ENCODE measurements at regions not wholly inside any gene's neighbourhood (a gene's known extent, or its start where the extent isn't known, plus 50 kb on each side); places are given as distances from the start of the nearest gene placed in this dataset.

DNA sequence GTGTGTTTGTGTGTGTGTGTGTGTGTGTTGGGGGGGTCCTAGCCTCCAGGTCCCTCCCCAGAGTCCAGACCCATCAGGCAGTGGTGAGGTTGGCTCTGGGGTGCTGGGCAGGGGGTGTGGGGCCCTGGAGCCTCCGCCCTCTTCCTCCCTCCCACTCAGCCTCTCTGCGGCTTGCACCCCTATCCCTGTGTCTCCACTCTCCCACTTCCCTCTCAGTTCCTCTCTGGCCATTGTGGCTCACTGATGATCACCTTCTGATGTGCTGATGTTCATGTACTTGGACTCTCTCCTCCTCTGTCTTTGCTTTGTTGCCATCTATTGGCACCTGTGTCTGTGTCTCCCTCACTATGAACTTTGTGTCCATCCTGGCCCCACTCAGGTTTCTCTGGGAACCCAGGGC, 298.7 kb downstream of the ZEB1 start:
- no peak overlapping the region for H3K4me2 ChIP-seq (ENCODE audit: low read length)
- no peak overlapping the region for H3K4me3 ChIP-seq (ENCODE audit: low read length)
- H3K27ac ChIP-seq (ENCODE audit: low read length), result no peak overlapping the region
- no peak overlapping the region for H3K9ac ChIP-seq (ENCODE audit: low read length)
- ChIA-PET CTCF (no interaction called here), POLR2A (ENCODE audit: unreplicated experiment) (no interaction called here)
- no peaks in the 10 kb centered on the region for H3K36me3 ChIP-seq (ENCODE audit: low read depth, low read length)
- DNase-seq (no peak), ATAC-seq (no peak)
- no peaks in the 10 kb centered on the region for H3F3A ChIP-seq (ENCODE audit: low read length, unreplicated experiment)
- H3K27me3 ChIP-seq (ENCODE audit: low read length), result no peaks in the 10 kb centered on the region
- H3K4me1 ChIP-seq (ENCODE audit: insufficient read depth, low read length), result no peaks in the 10 kb centered on the region
- intact Hi-C loops (cut with micrococcal nuclease), result no loop called here
- no peaks in the 10 kb centered on the region for H4K20me1 ChIP-seq (ENCODE audit: low read length)
- no peak for TF ChIP-seq EZH2 (IDR thresholded peaks at IDR 0.05; ENCODE audit: low read length, unreplicated experiment)
- BruUV-seq (replicated peaks), result no TSS peak
- H2AFZ ChIP-seq (ENCODE audit: low read length), result no peak overlapping the region
- H3K9me3 ChIP-seq (ENCODE audit: low read length), result no peaks in the 10 kb centered on the region
- no peaks in the 10 kb centered on the region for H3K79me2 ChIP-seq (ENCODE audit: low read length)
- no peaks in the 10 kb centered on the region for H3K9me2 ChIP-seq (replicated peaks; ENCODE audit: low read length)

DNA sequence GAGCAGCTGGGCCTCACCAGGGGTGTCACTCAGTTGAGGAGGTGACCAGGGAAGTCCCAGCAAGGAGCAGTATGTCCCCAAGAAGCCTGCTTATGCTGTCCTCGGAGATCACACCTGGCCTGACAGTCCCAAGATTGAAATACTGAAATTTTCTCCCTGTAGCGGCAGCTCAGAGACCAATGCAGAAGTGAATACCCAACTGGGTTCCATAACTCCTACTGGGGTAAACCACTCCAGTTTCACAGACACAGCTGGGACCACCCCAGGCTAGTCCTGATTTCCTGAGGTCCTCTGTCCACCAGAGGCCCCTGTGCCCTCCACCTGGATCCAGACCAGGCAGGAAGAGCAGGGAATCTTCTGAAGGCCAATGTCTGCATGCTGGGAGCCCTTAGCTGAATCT, 298.1 kb downstream of the ZEB1 start:
- Histone ChIP-seq H3K27me3 (ENCODE audit: low read length) (no peaks in the 10 kb centered on the region), H3K4me3 (ENCODE audit: low read length) (no peak overlapping the region), H3K9me3 (ENCODE audit: low read length) (no peaks in the 10 kb centered on the region), H3K4me1 (ENCODE audit: insufficient read depth, low read length) (no peaks in the 10 kb centered on the region), H2AFZ (ENCODE audit: low read length) (no peak overlapping the region), H4K20me1 (ENCODE audit: low read length) (no peaks in the 10 kb centered on the region), H3K79me2 (ENCODE audit: low read length) (no peaks in the 10 kb centered on the region), H3K4me2 (ENCODE audit: low read length) (no peak overlapping the region), H3F3A (ENCODE audit: low read length, unreplicated experiment) (no peaks in the 10 kb centered on the region), H3K27ac (ENCODE audit: low read length) (no peak overlapping the region), H3K9ac (ENCODE audit: low read length) (no peak overlapping the region), H3K9me2 (replicated peaks; ENCODE audit: low read length) (no peaks in the 10 kb centered on the region), H3K36me3 (ENCODE audit: low read depth, low read length) (no peaks in the 10 kb centered on the region)
- POLR2A ChIA-PET (ENCODE audit: unreplicated experiment), result no interaction called here
- ATAC-seq (no peak), DNase-seq (no peak)
- no TSS peak for BruUV-seq (replicated peaks)
- CTCF ChIA-PET, result no interaction called here
- TF ChIP-seq, protein P1, sequence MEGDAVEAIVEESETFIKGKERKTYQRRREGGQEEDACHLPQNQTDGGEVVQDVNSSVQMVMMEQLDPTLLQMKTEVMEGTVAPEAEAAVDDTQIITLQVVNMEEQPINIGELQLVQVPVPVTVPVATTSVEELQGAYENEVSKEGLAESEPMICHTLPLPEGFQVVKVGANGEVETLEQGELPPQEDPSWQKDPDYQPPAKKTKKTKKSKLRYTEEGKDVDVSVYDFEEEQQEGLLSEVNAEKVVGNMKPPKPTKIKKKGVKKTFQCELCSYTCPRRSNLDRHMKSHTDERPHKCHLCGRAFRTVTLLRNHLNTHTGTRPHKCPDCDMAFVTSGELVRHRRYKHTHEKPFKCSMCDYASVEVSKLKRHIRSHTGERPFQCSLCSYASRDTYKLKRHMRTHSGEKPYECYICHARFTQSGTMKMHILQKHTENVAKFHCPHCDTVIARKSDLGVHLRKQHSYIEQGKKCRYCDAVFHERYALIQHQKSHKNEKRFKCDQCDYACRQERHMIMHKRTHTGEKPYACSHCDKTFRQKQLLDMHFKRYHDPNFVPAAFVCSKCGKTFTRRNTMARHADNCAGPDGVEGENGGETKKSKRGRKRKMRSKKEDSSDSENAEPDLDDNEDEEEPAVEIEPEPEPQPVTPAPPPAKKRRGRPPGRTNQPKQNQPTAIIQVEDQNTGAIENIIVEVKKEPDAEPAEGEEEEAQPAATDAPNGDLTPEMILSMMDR (conservative IDR thresholded peaks at IDR 0.05; ENCODE audit: low read depth, low read length), result no peak
- TF ChIP-seq EZH2phosphoT487 (IDR thresholded peaks at IDR 0.05; ENCODE audit: borderline replicate concordance, low read length) (no peak), EZH2 (IDR thresholded peaks at IDR 0.05; ENCODE audit: low read length, unreplicated experiment) (no peak)
- intact Hi-C loops (cut with micrococcal nuclease), result no loop called here

DNA sequence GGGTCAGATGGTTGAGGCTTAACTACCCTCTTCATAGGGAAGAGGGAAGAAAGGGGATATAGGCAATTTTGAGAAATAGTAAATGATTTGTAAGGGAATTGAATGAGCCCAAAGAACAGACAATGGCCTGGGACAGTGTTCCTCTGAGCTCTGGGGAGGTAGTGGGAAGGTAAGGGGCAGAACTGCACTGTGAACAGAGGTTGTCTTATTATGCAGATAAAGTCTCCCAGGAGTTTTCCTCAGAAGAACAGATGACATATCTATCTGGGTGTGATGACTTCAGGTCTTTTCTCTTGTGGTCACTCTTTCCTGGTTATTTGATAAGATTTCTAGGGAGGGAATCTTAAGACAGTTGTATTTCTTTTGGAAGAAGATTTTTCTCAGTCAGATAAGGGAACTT, 296.1 kb downstream of the ZEB1 start:
- Histone ChIP-seq H3K27ac (ENCODE audit: low read length) (no peak overlapping the region), H3K9ac (ENCODE audit: low read length) (no peak overlapping the region), H4K20me1 (ENCODE audit: low read length) (no peaks in the 10 kb centered on the region), H2AFZ (ENCODE audit: low read length) (no peak overlapping the region), H3K9me2 (replicated peaks; ENCODE audit: low read length) (no peaks in the 10 kb centered on the region), H3K9me3 (ENCODE audit: low read length) (no peaks in the 10 kb centered on the region), H3K27me3 (ENCODE audit: low read length) (no peaks in the 10 kb centered on the region), H3K4me3 (ENCODE audit: low read length) (no peak overlapping the region), H3K79me2 (ENCODE audit: low read length) (no peaks in the 10 kb centered on the region), H3K4me1 (ENCODE audit: insufficient read depth, low read length) (no peaks in the 10 kb centered on the region), H3K4me2 (ENCODE audit: low read length) (no peak overlapping the region), H3K36me3 (ENCODE audit: low read depth, low read length) (no peaks in the 10 kb centered on the region), H3F3A (ENCODE audit: low read length, unreplicated experiment) (no peaks in the 10 kb centered on the region)
- CTCF ChIA-PET, result no interaction called here
- TF ChIP-seq, protein P1 (conservative IDR thresholded peaks at IDR 0.05; ENCODE audit: low read depth, low read length), result no peak
- intact Hi-C loops (cut with micrococcal nuclease), result no loop called here
- ATAC-seq (no peak), DNase-seq (no peak)
- POLR2A ChIA-PET (ENCODE audit: unreplicated experiment), result no interaction called here
- no TSS peak for BruUV-seq (replicated peaks)

Data from PC-3 (cell line).